Right atrium auricular region (tissue), 2 donors: ENCODE measurements at regions not wholly inside any gene's neighbourhood (a gene's known extent, or its start where the extent isn't known, plus 50 kb on each side); places are given as distances from the start of the nearest gene placed in this dataset.
"Not testable (repeated sequence)": the region's sequence is repeated elsewhere in the genome, so short reads cannot be mapped to it uniquely, and the experiment has no call there.

Source experiments
- DNase-seq: peaks from one replicate; pipeline ENCODE4 v3.0.0-alpha.2; 2019; ENCODE audit warnings: low spot score
- H3K27ac ChIP-seq, 2 donors: fragments of 200-600 bp; sonication (generic); 1 replicate in 1 of 2; 2 replicates in 1 of 2; pipeline ENCODE4 v1.5.1; 2016 to 2019
- H3K27me3 ChIP-seq, 2 donors: fragments of 200-600 bp; sonication (generic); one replicate each; pipeline versions ENCODE4 v1.5.1 to v1.6.0; 2017 to 2019
- H3K36me3 ChIP-seq: fragments of 200-600 bp; sonication (generic); one replicate; pipeline ENCODE4 v1.5.1; 2016
- H3K4me1 ChIP-seq, 2 donors: fragments of 200-600 bp; sonication (generic); one replicate each; pipeline versions ENCODE4 v1.5.1 to v1.6.0; 2017 to 2019
- H3K4me3 ChIP-seq, 2 donors: fragments of 200-600 bp; sonication (generic); 1 replicate in 1 of 2; 2 replicates in 1 of 2; pipeline ENCODE4 v1.5.1; 2017 to 2019; ENCODE audit warnings: mild to moderate bottlenecking in 1 of 2, moderate library complexity in 1 of 2
- H3K9me3 ChIP-seq, 2 donors: fragments of 200-600 bp; sonication (generic); one replicate each; pipeline ENCODE4 v1.5.1; 2019
- CTCF ChIP-seq, 2 donors: fragments of 200-600 bp; sonication (generic); IDR thresholded peaks; one replicate each; pipeline ENCODE4 v1.5.1; 2019; ENCODE audit warnings: antibody characterized with exemption in 2 of 2

GRCh38 chr2:58387701-58388100, 146.6 kb upstream of the FANCL start:
- no peaks in the 10 kb centered on the region for H3K27me3 ChIP-seq
- no peaks in the 10 kb centered on the region for H3K9me3 ChIP-seq
- no peak for TF ChIP-seq CTCF (IDR thresholded peaks at IDR 0.05)
- no peaks in the 10 kb centered on the region for H3K36me3 ChIP-seq
- no peaks in the 10 kb centered on the region for H3K4me1 ChIP-seq
- no peak for DNase-seq
- no peak overlapping the region for H3K27ac ChIP-seq
- no peak overlapping the region for H3K4me3 ChIP-seq

- not testable (repeated sequence) for DNase-seq
Measured at GRCh38 chr2:58386904-58387303, 145.8 kb upstream of the FANCL start.

GRCh38 chr2:58378152-58378551, 137.0 kb upstream of the FANCL start:
- H3K9me3 ChIP-seq, result no peaks in the 10 kb centered on the region
- H3K27ac ChIP-seq, result no peak overlapping the region

More at GRCh38 chr2:58386904-58387303, 145.8 kb upstream of the FANCL start:
- not testable (repeated sequence) for H3K36me3 ChIP-seq, H3K27me3 ChIP-seq, H3K4me3 ChIP-seq, H3K27ac ChIP-seq, H3K4me1 ChIP-seq, H3K9me3 ChIP-seq

GRCh38 chr2:58377181-58377580, 136.1 kb upstream of the FANCL start:
- Histone ChIP-seq H3K36me3 (no peaks in the 10 kb centered on the region), H3K9me3 (no peaks in the 10 kb centered on the region), H3K27me3 (no peaks in the 10 kb centered on the region), H3K4me1 (no peaks in the 10 kb centered on the region), H3K27ac (no peak overlapping the region), H3K4me3 (no peak overlapping the region)
- TF ChIP-seq CTCF (IDR thresholded peaks at IDR 0.05), result no peak
- no peak for DNase-seq

More at GRCh38 chr2:58378152-58378551, 137.0 kb upstream of the FANCL start:
- Histone ChIP-seq H3K4me3 (no peak overlapping the region), H3K36me3 (no peaks in the 10 kb centered on the region), H3K4me1 (no peaks in the 10 kb centered on the region), H3K27me3 (no peaks in the 10 kb centered on the region)
- TF ChIP-seq CTCF (IDR thresholded peaks at IDR 0.05), result no peak
- no peak for DNase-seq

- no peaks in the 10 kb centered on the region for H3K36me3 ChIP-seq
- DNase-seq, result no peak
- no peak for TF ChIP-seq CTCF (IDR thresholded peaks at IDR 0.05)
- no peak overlapping the region for H3K4me3 ChIP-seq
- no peaks in the 10 kb centered on the region for H3K9me3 ChIP-seq
- H3K4me1 ChIP-seq, result no peaks in the 10 kb centered on the region
- no peak overlapping the region for H3K27ac ChIP-seq
- no peaks in the 10 kb centered on the region for H3K27me3 ChIP-seq
Measured at GRCh38 chr2:58376592-58376991, 135.5 kb upstream of the FANCL start.

GRCh38 chr2:58369594-58369993, 128.5 kb upstream of the FANCL start:
- DNase-seq, result no peak
- TF ChIP-seq CTCF (IDR thresholded peaks at IDR 0.05), result no peak
- Histone ChIP-seq H3K4me1 (no peaks in the 10 kb centered on the region), H3K4me3 (no peak overlapping the region), H3K27me3 (no peaks in the 10 kb centered on the region), H3K36me3 (no peaks in the 10 kb centered on the region), H3K9me3 (no peaks in the 10 kb centered on the region), H3K27ac (no peak overlapping the region)
